Neural crest cell (in vitro differentiated cells): ENCODE measurements at regions not wholly inside any gene's neighbourhood (a gene's known extent, or its start where the extent isn't known, plus 50 kb on each side); places are given as distances from the start of the nearest gene placed in this dataset.

Source experiments
- DNase-seq: peaks from one replicate; pipeline ENCODE4 v3.0.0; 2021; ENCODE audit warnings: low read depth, mixed read lengths, low spot score
- H3K27ac Mint-ChIP-seq: one replicate; pipeline ENCODE4 v1.8.0; 2021; ENCODE audit warnings: mild to moderate bottlenecking, mixed read lengths; ENCODE audit not compliant: unreplicated experiment
- H3K27me3 Mint-ChIP-seq: 2 replicates; pipeline ENCODE4 v1.8.0; 2021; ENCODE audit warnings: low read depth, mild to moderate bottlenecking, mixed read lengths
- H3K36me3 Mint-ChIP-seq: 2 replicates; pipeline ENCODE4 v1.8.0; 2021; ENCODE audit warnings: low read depth, mild to moderate bottlenecking, mixed read lengths
- H3K4me1 Mint-ChIP-seq: 2 replicates; pipeline ENCODE4 v1.8.0; 2021; ENCODE audit warnings: mixed read lengths
- H3K4me3 Mint-ChIP-seq: one replicate; pipeline ENCODE4 v1.8.0; 2021; ENCODE audit warnings: mild to moderate bottlenecking, mixed read lengths
- H3K9me3 Mint-ChIP-seq: 2 replicates; pipeline ENCODE4 v1.8.0; 2021; ENCODE audit warnings: mixed read lengths
- CTCF ChIP-seq: fragments of 200-600 bp; sonication (generic); conservative IDR thresholded peaks from 2 replicates; pipeline ENCODE4 v1.5.0; 2021; ENCODE audit warnings: antibody characterized with exemption, mild to moderate bottlenecking

- Mint-ChIP-seq H3K36me3 (no peaks in the 10 kb centered on the region), H3K27ac (no peak overlapping the region), H3K9me3 (no peaks in the 10 kb centered on the region), H3K27me3 (no peaks in the 10 kb centered on the region), H3K4me3 (no peak overlapping the region), H3K4me1 (no peaks in the 10 kb centered on the region)
- no peak for TF ChIP-seq CTCF
- no peak for DNase-seq
Observed at GRCh38 chr3:144344925-144345548, 373.4 kb downstream of the DIPK2A start.

- TF ChIP-seq CTCF, result no peak
- Mint-ChIP-seq H3K9me3 (no peaks in the 10 kb centered on the region), H3K4me1 (no peaks in the 10 kb centered on the region), H3K36me3 (no peaks in the 10 kb centered on the region), H3K4me3 (no peak overlapping the region), H3K27ac (no peak overlapping the region), H3K27me3 (no peaks in the 10 kb centered on the region)
- no peak for DNase-seq
Observed at GRCh38 chr3:144350125-144350524, 378.5 kb downstream of the DIPK2A start.

- Mint-ChIP-seq H3K27me3 (no peaks in the 10 kb centered on the region), H3K4me1 (no peaks in the 10 kb centered on the region), H3K4me3 (no peak overlapping the region), H3K36me3 (no peaks in the 10 kb centered on the region), H3K27ac (no peak overlapping the region), H3K9me3 (no peaks in the 10 kb centered on the region)
- no peak for DNase-seq
- TF ChIP-seq CTCF, result no peak
Observed at GRCh38 chr3:144351011-144351410, 379.4 kb downstream of the DIPK2A start.

- Mint-ChIP-seq H3K27ac (no peak overlapping the region), H3K4me1 (no peaks in the 10 kb centered on the region), H3K4me3 (no peak overlapping the region), H3K27me3 (no peaks in the 10 kb centered on the region), H3K36me3 (no peaks in the 10 kb centered on the region), H3K9me3 (no peaks in the 10 kb centered on the region)
- DNase-seq, result no peak
- no peak for TF ChIP-seq CTCF
Observed at GRCh38 chr3:144351773-144352365, 380.2 kb downstream of the DIPK2A start.

GRCh38 chr3:144358191-144358590 lies 386.6 kb downstream of the DIPK2A start:
- no peak overlapping the region for H3K27ac Mint-ChIP-seq
- no peak overlapping the region for H3K4me3 Mint-ChIP-seq
- H3K9me3 Mint-ChIP-seq, result no peaks in the 10 kb centered on the region
- no peaks in the 10 kb centered on the region for H3K4me1 Mint-ChIP-seq
- no peak for DNase-seq
- TF ChIP-seq CTCF, result no peak
- no peaks in the 10 kb centered on the region for H3K27me3 Mint-ChIP-seq
- no peaks in the 10 kb centered on the region for H3K36me3 Mint-ChIP-seq
